22Rv1 (cell line): ENCODE measurements at regions not wholly inside any gene's neighbourhood (a gene's known extent, or its start where the extent isn't known, plus 50 kb on each side); places are given as distances from the start of the nearest gene placed in this dataset.

ENCODE experiments used
- CTCF ChIP-seq: fragments of 450-650 bp; IDR thresholded peaks from 2 replicates; pipeline ENCODE4 v1.5.1; 2017; ENCODE audit warnings: mild to moderate bottlenecking
- ZFX ChIP-seq: fragments of 450-650 bp; IDR thresholded peaks from 2 replicates; pipeline ENCODE4 v1.6.1; 2017; ENCODE audit warnings: antibody characterized with exemption, borderline replicate concordance

DNA sequence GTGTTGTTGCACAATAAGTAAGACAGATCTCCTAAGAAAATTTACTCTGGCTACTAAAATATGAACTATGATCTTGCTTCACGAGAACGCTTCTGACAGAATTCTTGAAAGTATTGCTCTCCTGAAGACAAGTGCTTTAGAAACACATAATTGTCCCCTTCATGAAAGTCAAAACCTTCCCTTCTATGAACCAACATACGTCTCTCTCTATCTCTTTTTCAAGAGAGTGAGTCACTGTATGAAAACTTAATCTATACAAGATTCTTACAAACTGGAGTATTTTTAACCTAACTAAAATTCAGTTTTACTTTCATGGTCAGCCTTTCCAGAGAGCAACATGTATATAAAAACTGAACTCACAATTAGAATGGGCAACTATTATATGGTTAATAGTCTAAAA lies 688.0 kb upstream of the CTNND2 start:
- TF ChIP-seq CTCF, result no peak
- no peak for TF ChIP-seq ZFX
